ENCODE measurements at regions not wholly inside any gene's neighbourhood (a gene's known extent, or its start where the extent isn't known, plus 50 kb on each side); places are given as distances from the start of the nearest gene placed in this dataset.

DNA sequence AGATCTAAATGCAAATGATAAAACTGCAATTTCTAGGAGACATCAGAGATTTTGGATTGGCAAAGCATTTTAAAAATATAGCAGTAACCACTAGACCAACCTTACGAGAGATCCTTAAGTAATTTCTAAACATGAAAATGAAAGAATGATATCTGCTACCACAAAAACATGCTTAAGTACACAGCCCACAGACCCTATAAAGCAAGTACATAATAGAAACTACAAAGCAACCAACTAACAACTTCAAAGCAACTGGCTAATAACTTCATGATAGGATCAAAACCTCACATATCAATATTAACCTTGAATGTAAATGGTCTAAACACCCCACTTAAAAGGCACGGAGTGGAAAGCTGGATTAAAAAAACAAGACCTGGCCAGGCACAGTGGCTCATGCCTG, 209.9 kb upstream of the SOX14 start:
- H3K79me1 ChIP-seq (ENCODE audit: low read depth in 1 of 2, low read length in 2 of 2): no peaks in the 10 kb centered on the region
- ChIA-PET POLR2A (ENCODE audit: unreplicated experiment) (no interaction called here), CTCF (no interaction called here)
- in situ Hi-C loops (cut with MboI; ENCODE audit: low sequenced_read_pairs) (no loop called here), intact Hi-C loops (cut with micrococcal nuclease) (no loop called here), dilution Hi-C loops (cut with HindIII; ENCODE audit: low sequenced_read_pairs, unreplicated experiment) (no loop called here)
- DNase-seq (no peak), ATAC-seq (ENCODE audit: low read depth) (no peak)
- no TSS peak for BruUV-seq (replicated peaks)
- no peak overlapping the region for H2BK15ac ChIP-seq (ENCODE audit: low read depth, low read length)
- no peak overlapping the region for H2AFZ ChIP-seq (replicated peaks; ENCODE audit: low read length, poor library complexity)
- H3K4me3 ChIP-seq (ENCODE audit: insufficient read depth, low read depth, low read length): no peak overlapping the region
- H3K18ac ChIP-seq (ENCODE audit: low read depth, low read length): no peak overlapping the region
- H3K14ac ChIP-seq (replicated peaks; ENCODE audit: low read depth, low read length): no peak overlapping the region
- H2AK5ac ChIP-seq (ENCODE audit: low read depth, low read length): no peak overlapping the region
- no peak overlapping the region for H4K5ac ChIP-seq (ENCODE audit: low read depth, low read length)
- H2BK120ac ChIP-seq (ENCODE audit: low read depth, low read length): no peak overlapping the region
- H3K36me3 ChIP-seq (ENCODE audit: control insufficient read depth, insufficient read depth, low read length): no peaks in the 10 kb centered on the region
- H3K4ac ChIP-seq (ENCODE audit: low read depth, low read length): no peak overlapping the region
- no peak overlapping the region for H4K91ac ChIP-seq (ENCODE audit: insufficient read depth, low read depth, low read length)
- no peaks in the 10 kb centered on the region for H3K9me3 ChIP-seq (ENCODE audit: control insufficient read depth, insufficient read depth, low read length)
- no peaks in the 10 kb centered on the region for H3K9me1 ChIP-seq (ENCODE audit: insufficient read depth, low read length)
- H4K8ac ChIP-seq (ENCODE audit: low read depth in 2 of 2, low read length in 2 of 2): no peak overlapping the region
- H3K27ac ChIP-seq (ENCODE audit: insufficient read depth, low read length): no peak overlapping the region
- no peak overlapping the region for H3K23ac ChIP-seq (ENCODE audit: low read depth, low read length)
- H4K20me1 ChIP-seq (ENCODE audit: insufficient read depth, low read length): no peaks in the 10 kb centered on the region
- H2BK5ac ChIP-seq (ENCODE audit: low read depth, low read length, poor library complexity, severe bottlenecking): no peak overlapping the region
- no peak overlapping the region for H3K56ac ChIP-seq (ENCODE audit: extremely low read depth, insufficient read depth, low read length)
- no peak overlapping the region for H3K4me2 ChIP-seq (ENCODE audit: low read depth, low read length)
- H3K4me1 ChIP-seq (ENCODE audit: control insufficient read depth, insufficient read depth, low read length): no peaks in the 10 kb centered on the region
- no peak overlapping the region for H3K9ac ChIP-seq (ENCODE audit: low read depth, low read length)
- no peak for TF ChIP-seq CEBPB (IDR thresholded peaks at IDR 0.05; ENCODE audit: low read depth, low read length)
- no peak for TF ChIP-seq MAZ (IDR thresholded peaks at IDR 0.05; ENCODE audit: borderline replicate concordance, low read depth, low read length)
- TF ChIP-seq, protein P1, sequence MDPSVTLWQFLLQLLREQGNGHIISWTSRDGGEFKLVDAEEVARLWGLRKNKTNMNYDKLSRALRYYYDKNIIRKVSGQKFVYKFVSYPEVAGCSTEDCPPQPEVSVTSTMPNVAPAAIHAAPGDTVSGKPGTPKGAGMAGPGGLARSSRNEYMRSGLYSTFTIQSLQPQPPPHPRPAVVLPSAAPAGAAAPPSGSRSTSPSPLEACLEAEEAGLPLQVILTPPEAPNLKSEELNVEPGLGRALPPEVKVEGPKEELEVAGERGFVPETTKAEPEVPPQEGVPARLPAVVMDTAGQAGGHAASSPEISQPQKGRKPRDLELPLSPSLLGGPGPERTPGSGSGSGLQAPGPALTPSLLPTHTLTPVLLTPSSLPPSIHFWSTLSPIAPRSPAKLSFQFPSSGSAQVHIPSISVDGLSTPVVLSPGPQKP (IDR thresholded peaks at IDR 0.05; ENCODE audit: borderline replicate concordance, low read depth, low read length): no peak
- no peak for TF ChIP-seq MXI1 (IDR thresholded peaks at IDR 0.05; ENCODE audit: borderline replicate concordance, low read depth, low read length)
- TF ChIP-seq NFE2L2 (IDR thresholded peaks at IDR 0.05; ENCODE audit: low read depth, low read length): no peak
- no peak for TF ChIP-seq BHLHE40 (IDR thresholded peaks at IDR 0.05; ENCODE audit: low read depth, low read length)
- TF ChIP-seq RAD21 (IDR thresholded peaks at IDR 0.05; ENCODE audit: low read length): no peak
- TF ChIP-seq, protein P2, sequence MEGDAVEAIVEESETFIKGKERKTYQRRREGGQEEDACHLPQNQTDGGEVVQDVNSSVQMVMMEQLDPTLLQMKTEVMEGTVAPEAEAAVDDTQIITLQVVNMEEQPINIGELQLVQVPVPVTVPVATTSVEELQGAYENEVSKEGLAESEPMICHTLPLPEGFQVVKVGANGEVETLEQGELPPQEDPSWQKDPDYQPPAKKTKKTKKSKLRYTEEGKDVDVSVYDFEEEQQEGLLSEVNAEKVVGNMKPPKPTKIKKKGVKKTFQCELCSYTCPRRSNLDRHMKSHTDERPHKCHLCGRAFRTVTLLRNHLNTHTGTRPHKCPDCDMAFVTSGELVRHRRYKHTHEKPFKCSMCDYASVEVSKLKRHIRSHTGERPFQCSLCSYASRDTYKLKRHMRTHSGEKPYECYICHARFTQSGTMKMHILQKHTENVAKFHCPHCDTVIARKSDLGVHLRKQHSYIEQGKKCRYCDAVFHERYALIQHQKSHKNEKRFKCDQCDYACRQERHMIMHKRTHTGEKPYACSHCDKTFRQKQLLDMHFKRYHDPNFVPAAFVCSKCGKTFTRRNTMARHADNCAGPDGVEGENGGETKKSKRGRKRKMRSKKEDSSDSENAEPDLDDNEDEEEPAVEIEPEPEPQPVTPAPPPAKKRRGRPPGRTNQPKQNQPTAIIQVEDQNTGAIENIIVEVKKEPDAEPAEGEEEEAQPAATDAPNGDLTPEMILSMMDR (conservative IDR thresholded peaks at IDR 0.05; ENCODE audit: low read depth, low read length): no peak
- no peak for TF ChIP-seq FOS (IDR thresholded peaks at IDR 0.05; ENCODE audit: low read depth, low read length)
- TF ChIP-seq CHD1 (IDR thresholded peaks at IDR 0.05; ENCODE audit: low read depth, low read length): no peak
- TF ChIP-seq POLR2A (IDR thresholded peaks at IDR 0.05; ENCODE audit: low read depth, low read length): no peak
- TF ChIP-seq SMC3 (IDR thresholded peaks at IDR 0.05; ENCODE audit: low read depth, low read length): no peak
- TF ChIP-seq MAFK (IDR thresholded peaks at IDR 0.05; ENCODE audit: low read depth, low read length): no peak
- WGBS, 2 experiments (ENCODE audit: extremely low coverage in 2 of 2, insufficient read length in 1 of 2): no CpG with 5 or more reads among the region's 2 CpGs
- no peak overlapping the region for H2BK20ac ChIP-seq (ENCODE audit: low read depth, low read length)
- no peak overlapping the region for H2AK9ac ChIP-seq (replicated peaks; ENCODE audit: low read depth, low read length, poor library complexity)
- no peaks in the 10 kb centered on the region for H3K27me3 ChIP-seq (ENCODE audit: control insufficient read depth, insufficient read depth, low read length)
